Dedifferentiated amniotic fluid mesenchymal stem cell (primary cell): ENCODE measurements at regions not wholly inside any gene's neighbourhood (a gene's known extent, or its start where the extent isn't known, plus 50 kb on each side); places are given as distances from the start of the nearest gene placed in this dataset.

Experiments
- DNase-seq: peaks from one replicate; pipeline ENCODE4 v3.0.0-alpha.2; 2016; ENCODE audit errors: extremely low spot score

DNA sequence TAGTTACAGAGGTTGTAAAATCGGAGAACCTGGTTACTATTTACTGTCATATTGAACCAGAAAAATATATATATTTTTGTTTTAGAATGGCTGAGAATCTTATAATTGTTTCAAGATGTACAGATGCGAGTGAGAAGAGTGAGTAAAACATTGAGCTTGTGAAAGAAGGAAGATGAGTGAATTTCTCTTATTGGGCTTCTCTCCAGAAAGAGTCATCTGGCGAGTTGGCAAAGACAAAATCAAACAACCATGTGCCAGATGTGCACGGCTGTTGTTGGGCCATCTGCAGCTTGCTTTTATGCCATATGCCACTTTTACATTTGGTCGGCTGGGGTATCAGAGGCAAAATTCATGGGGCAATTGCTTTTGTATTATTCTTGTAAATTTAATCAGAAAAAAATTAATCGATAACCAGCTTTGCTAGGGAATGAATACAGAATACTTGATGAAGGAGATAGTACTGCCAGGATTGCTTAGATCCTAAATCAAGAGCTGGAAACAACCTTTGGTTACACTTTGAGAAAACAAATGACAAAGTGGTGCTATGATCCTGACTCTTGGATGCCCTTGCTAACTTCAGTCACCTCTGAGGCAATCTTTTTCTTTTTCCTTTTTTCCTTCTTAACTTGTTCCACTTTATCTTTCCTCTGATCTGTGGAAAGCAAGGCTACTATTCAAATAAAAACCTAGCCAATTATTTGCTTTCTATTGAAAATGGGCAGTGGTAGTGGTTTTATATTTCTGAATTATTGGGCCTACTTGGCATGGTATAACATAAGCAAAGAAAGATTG is 97.1 kb upstream of the GRIK2 start:
- peak; percentile 67 for DNase-seq

DNA sequence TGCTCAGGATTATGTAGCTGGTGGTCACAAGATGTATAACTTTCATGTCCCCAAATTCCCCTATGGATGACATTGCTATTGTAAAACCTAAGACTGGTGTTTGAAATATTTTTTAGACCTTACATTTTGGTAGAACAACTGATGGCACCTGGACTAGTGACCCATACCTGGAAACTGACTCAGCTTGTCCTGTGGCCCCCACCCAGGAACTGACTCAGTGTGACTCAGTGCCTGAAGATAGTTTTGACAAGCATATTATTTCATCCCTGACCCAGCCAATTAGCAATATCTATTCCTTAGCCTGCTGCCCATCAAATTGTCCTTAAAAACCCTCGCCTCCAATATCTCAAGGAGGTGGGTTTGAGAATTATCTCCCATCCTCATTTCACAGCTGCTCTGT is 90.9 kb upstream of the GRIK2 start:
- no peak for DNase-seq

DNA sequence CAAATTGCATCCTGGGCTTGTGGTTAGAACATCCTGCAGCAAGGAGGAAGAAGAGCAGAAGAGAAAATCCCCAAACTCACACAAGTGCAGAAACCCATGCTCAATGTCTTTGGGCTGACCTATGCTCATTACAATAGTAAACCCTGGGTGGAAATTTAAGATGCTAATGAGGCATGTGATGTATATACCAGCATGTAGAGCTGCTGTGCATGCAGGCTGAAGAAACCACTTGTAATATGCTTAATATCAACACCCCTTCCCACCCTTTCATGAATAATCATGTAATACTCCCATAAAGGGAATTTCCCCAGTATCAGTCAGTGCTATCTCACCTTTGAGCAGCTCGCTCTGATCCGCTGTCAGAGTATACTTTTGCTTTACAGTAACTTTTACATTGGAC is 90.0 kb upstream of the GRIK2 start:
- DNase-seq: no peak

DNA sequence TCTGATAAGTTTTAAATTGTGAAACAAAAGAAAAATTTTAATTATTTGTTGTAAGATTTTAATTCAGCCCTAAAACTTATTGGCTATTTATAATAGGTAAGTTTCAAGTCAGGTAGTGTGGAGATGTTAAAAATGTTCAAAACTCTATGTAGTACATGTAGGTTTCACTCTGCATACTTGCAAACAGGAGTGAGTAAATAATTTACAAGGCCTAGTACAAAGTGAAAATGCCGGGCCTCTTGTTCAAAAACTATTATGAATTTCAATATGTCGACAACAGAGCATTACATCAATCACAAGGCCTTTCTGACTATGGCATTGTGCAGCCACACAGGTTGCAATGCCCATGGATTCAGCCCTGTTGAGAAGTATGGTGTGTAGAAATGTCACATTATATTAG is 80.9 kb upstream of the GRIK2 start:
- no peak for DNase-seq

DNA sequence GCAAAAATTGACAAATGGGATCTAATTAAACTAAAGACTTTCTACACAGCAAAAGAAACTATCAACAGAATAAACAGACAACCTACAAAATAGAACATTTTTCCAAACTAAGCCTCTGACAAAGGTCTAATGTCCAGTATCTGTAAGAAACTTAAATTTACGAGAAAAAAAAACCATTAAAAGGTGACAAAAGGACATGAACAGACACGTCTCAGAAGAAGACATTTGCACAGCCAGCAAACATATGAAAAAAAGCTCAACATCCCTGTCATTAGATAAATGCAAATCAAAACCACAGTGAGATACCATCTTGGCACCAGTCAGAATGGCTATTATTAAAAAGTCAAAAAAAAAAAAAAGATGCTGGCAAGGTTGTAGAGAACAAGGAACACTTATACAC is 70.6 kb upstream of the GRIK2 start:
- DNase-seq: no peak

GRCh38 chr6:101326411-101326810 is 67.1 kb upstream of the GRIK2 start:
- DNase-seq: no peak

GRCh38 chr6:101341926-101342325 is 51.6 kb upstream of the GRIK2 start:
- DNase-seq: no peak
